Type B pancreatic cell (in vitro differentiated cells): ENCODE measurements at regions not wholly inside any gene's neighbourhood (a gene's known extent, or its start where the extent isn't known, plus 50 kb on each side); places are given as distances from the start of the nearest gene placed in this dataset.

Experiments
- DNase-seq: peaks from one replicate; pipeline ENCODE4 v3.0.0; 2021; ENCODE audit warnings: mixed read lengths; ENCODE audit not compliant: unreplicated experiment; ENCODE audit errors: extremely low spot score
- H3K27ac Mint-ChIP-seq: 2 replicates; pipeline ENCODE4 v1.8.0; 2021; ENCODE audit warnings: mild to moderate bottlenecking, mixed read lengths
- H3K27me3 Mint-ChIP-seq: 2 replicates; pipeline ENCODE4 v1.8.0; 2021; ENCODE audit warnings: mixed read lengths
- H3K36me3 Mint-ChIP-seq: 2 replicates; pipeline ENCODE4 v1.8.0; 2021; ENCODE audit warnings: mixed read lengths
- H3K4me1 Mint-ChIP-seq: one replicate; pipeline ENCODE4 v1.8.0; 2021; ENCODE audit warnings: mixed read lengths; ENCODE audit not compliant: unreplicated experiment
- H3K4me3 Mint-ChIP-seq: 2 replicates; pipeline ENCODE4 v1.8.0; 2021; ENCODE audit warnings: mild to moderate bottlenecking, mixed read lengths
- H3K9me3 Mint-ChIP-seq: 2 replicates; pipeline ENCODE4 v1.8.0; 2021; ENCODE audit warnings: mixed read lengths
- TF ChIP-seq, protein P1 (sequence below): fragments of 200-600 bp; sonication (generic); conservative IDR thresholded peaks from 2 replicates; pipeline ENCODE4 v1.5.0; 2021; ENCODE audit warnings: antibody characterized with exemption, mild to moderate bottlenecking

- DNase-seq: no peak
- no peaks in the 10 kb centered on the region for H3K4me1 Mint-ChIP-seq
- no peaks in the 10 kb centered on the region for H3K27me3 Mint-ChIP-seq
- H3K36me3 Mint-ChIP-seq: no peaks in the 10 kb centered on the region
- no peak overlapping the region for H3K4me3 Mint-ChIP-seq
- no peak overlapping the region for H3K27ac Mint-ChIP-seq
- TF ChIP-seq, protein P1, sequence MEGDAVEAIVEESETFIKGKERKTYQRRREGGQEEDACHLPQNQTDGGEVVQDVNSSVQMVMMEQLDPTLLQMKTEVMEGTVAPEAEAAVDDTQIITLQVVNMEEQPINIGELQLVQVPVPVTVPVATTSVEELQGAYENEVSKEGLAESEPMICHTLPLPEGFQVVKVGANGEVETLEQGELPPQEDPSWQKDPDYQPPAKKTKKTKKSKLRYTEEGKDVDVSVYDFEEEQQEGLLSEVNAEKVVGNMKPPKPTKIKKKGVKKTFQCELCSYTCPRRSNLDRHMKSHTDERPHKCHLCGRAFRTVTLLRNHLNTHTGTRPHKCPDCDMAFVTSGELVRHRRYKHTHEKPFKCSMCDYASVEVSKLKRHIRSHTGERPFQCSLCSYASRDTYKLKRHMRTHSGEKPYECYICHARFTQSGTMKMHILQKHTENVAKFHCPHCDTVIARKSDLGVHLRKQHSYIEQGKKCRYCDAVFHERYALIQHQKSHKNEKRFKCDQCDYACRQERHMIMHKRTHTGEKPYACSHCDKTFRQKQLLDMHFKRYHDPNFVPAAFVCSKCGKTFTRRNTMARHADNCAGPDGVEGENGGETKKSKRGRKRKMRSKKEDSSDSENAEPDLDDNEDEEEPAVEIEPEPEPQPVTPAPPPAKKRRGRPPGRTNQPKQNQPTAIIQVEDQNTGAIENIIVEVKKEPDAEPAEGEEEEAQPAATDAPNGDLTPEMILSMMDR: no peak
- H3K9me3 Mint-ChIP-seq: no peaks in the 10 kb centered on the region
Observed at GRCh38 chr13:65456150-65456912, 1773.8 kb downstream of the PCDH9 start.

DNA sequence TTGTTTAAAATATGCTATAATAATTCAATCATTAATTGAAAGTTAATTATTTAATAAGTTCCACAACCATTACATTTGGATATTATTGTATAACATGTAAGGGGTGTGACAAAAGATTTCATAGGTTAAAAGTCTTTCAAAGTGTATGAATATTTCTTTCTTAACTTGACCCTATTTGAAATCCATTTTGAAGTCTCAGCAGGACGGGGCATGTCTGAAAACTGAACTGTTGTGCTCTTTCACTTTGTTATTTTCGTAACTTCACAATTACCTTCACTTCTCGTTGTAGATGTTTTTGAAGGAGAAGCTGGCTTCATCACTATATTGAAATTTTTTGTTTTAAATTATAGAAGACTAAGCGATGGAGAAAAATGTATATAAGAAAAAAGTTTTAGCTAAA, 1775.7 kb downstream of the PCDH9 start:
- TF ChIP-seq, protein P1: no peak
- no peaks in the 10 kb centered on the region for H3K9me3 Mint-ChIP-seq
- H3K4me1 Mint-ChIP-seq: no peaks in the 10 kb centered on the region
- no peak overlapping the region for H3K27ac Mint-ChIP-seq
- no peaks in the 10 kb centered on the region for H3K36me3 Mint-ChIP-seq
- no peak overlapping the region for H3K4me3 Mint-ChIP-seq
- no peaks in the 10 kb centered on the region for H3K27me3 Mint-ChIP-seq
- no peak for DNase-seq

DNA sequence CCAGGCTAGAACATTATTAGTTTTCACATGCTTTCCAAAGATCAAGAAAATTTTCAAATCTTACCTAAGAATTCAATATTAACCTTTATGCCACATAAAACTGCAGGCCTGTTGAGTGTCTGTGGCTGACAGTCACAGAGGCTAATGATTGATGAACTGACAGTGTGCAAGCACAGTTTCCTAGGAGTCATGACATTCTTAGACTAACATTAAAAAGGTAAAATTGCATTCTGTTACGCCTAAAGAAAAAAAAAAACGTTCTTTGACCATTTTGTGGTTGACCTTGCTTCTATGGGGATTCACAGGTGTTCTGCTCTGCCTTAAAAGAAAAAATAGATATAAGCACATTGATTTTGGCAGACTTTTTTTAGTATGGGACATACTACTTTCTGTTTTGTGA, 1776.2 kb downstream of the PCDH9 start:
- H3K4me1 Mint-ChIP-seq: no peaks in the 10 kb centered on the region
- H3K9me3 Mint-ChIP-seq: no peaks in the 10 kb centered on the region
- H3K4me3 Mint-ChIP-seq: no peak overlapping the region
- DNase-seq: no peak
- H3K27ac Mint-ChIP-seq: no peak overlapping the region
- H3K36me3 Mint-ChIP-seq: no peaks in the 10 kb centered on the region
- TF ChIP-seq, protein P1: no peak
- H3K27me3 Mint-ChIP-seq: no peaks in the 10 kb centered on the region

DNA sequence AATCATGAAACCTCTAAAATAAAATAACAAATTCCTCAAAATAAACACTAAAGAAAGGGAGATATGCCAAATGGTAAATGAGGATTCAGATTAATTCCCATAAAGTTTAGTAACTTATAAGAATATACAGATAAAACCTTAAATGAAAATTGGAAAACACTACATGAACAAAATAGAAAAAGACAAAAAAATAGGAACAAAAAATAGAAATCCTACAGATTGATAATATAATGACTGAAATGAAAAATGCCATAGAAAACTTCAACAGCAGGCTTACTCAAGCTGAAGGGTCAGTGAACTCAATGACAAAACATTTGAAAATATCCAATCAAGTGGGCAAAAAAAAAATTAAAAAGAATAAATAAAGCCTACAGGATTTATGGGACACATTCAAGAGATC, 1784.8 kb downstream of the PCDH9 start:
- TF ChIP-seq, protein P1: no peak
- H3K4me3 Mint-ChIP-seq: no peak overlapping the region
- no peaks in the 10 kb centered on the region for H3K4me1 Mint-ChIP-seq
- DNase-seq: no peak
- H3K9me3 Mint-ChIP-seq: peaks cover 4% of the 10 kb centered on the region
- H3K36me3 Mint-ChIP-seq: no peaks in the 10 kb centered on the region
- H3K27ac Mint-ChIP-seq: no peak overlapping the region
- no peaks in the 10 kb centered on the region for H3K27me3 Mint-ChIP-seq

GRCh38 chr13:65435590-65435989, 1794.5 kb downstream of the PCDH9 start:
- no peak for DNase-seq
- Mint-ChIP-seq H3K27ac (no peak overlapping the region), H3K9me3 (peaks cover 8% of the 10 kb centered on the region), H3K27me3 (no peaks in the 10 kb centered on the region), H3K36me3 (no peaks in the 10 kb centered on the region), H3K4me3 (no peak overlapping the region), H3K4me1 (no peaks in the 10 kb centered on the region)
- TF ChIP-seq, protein P1: no peak
